Esophagus muscularis mucosa (tissue), 4 donors: ENCODE measurements at regions not wholly inside any gene's neighbourhood (a gene's known extent, or its start where the extent isn't known, plus 50 kb on each side); places are given as distances from the start of the nearest gene placed in this dataset.

Source experiments
- DNase-seq: peaks from one replicate; pipeline ENCODE4 v3.0.0-alpha.2; 2017; ENCODE audit errors: extremely low spot score
- H3K27ac ChIP-seq, 4 donors: fragments of 200-600 bp; sonication (generic); replicated peaks in 1 of 4; 1 replicate in 3 of 4; 2 replicates in 1 of 4; pipeline ENCODE4 v1.5.1; 2016 to 2019; ENCODE audit warnings: mild to moderate bottlenecking in 1 of 4
- H3K27me3 ChIP-seq, 4 donors: fragments of 200-600 bp; sonication (generic); one replicate each; pipeline versions ENCODE4 v1.5.1 to v1.6.0; 2016 to 2019
- H3K36me3 ChIP-seq, 4 donors: fragments of 200-600 bp; sonication (generic); one replicate each; pipeline ENCODE4 v1.5.1; 2016 to 2019
- H3K4me1 ChIP-seq, 4 donors: fragments of 200-600 bp; sonication (generic); one replicate each; pipeline ENCODE4 v1.5.1; 2016 to 2019
- H3K4me3 ChIP-seq, 4 donors: fragments of 200-600 bp; sonication (generic); 1 replicate in 2 of 4; 2 replicates in 2 of 4; pipeline ENCODE4 v1.5.1; 2016 to 2019; ENCODE audit warnings: mild to moderate bottlenecking in 4 of 4, moderate library complexity in 1 of 4
- H3K9me3 ChIP-seq, 4 donors: fragments of 200-600 bp; sonication (generic); 1 replicate in 3 of 4; 2 replicates in 1 of 4; pipeline ENCODE4 v1.5.1; 2016 to 2019
- CTCF ChIP-seq, 3 experiments: fragments of 200-600 bp in 2 of 3; fragments of 450-650 bp in 1 of 3; sonication (generic) in 2 of 3; IDR thresholded peaks; one replicate each; pipeline ENCODE4 v1.5.1; 2017 to 2019; ENCODE audit warnings: antibody characterized with exemption in 3 of 3, mild to moderate bottlenecking in 2 of 3, moderate library complexity in 1 of 3
- EP300 ChIP-seq: sonication (generic); formaldehyde crosslinking; IDR thresholded peaks from one replicate; pipeline ENCODE4 v1.6.1; 2017; ENCODE audit warnings: antibody characterized with exemption
- POLR2A ChIP-seq: fragments of 450-650 bp; IDR thresholded peaks from one replicate; pipeline ENCODE4 v1.6.1; 2017; ENCODE audit warnings: antibody characterized with exemption, moderate library complexity, mild to moderate bottlenecking, low read depth
- POLR2AphosphoS5 ChIP-seq, 2 donors: sonication (generic); formaldehyde crosslinking; IDR thresholded peaks; one replicate each; pipeline ENCODE4 v1.6.1; 2017; ENCODE audit warnings: antibody characterized with exemption in 2 of 2
- WGBS: methylation state at CpG from one replicate; pipeline ENCODE4 v1.1.5; 2018; 5-methylcytosine and 5-hydroxymethylcytosine counted together
- intact Hi-C: fragments of 100-400 bp; cut with DNase I; formaldehyde crosslinking; loops from one replicate; pipeline ENCODE4 v1.15.1; 2023

DNA sequence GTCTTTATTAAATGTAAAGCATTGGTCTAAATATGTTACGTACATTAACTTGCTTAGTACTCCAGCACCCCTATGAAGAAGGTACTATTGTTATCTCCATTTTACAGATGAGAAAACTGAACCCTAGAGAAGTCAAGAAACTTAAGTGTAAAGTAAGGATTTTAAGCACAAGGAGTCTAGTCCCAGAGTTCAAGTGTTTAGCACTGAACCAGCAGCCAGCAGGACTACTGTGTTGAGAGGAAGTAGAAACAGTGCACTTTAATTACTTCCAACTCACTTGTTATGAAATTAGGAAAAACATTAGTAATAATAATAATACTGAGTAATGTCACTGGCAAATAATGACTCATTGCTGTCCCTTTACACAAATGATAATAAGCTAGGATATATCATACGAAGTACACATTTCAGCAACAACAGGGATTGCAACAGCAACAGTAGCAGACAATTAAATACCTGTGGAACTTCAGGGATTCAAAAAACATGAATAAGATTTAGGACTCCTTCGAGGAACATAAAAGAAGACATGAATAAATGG is 548.1 kb upstream of the HS3ST1 start:
- no peak for DNase-seq
- no peaks in the 10 kb centered on the region for H3K27me3 ChIP-seq
- intact Hi-C loops, result no loop called here
- H3K4me3 ChIP-seq, result no peak overlapping the region
- no peaks in the 10 kb centered on the region for H3K4me1 ChIP-seq
- H3K27ac ChIP-seq, result no peak overlapping the region
- no peaks in the 10 kb centered on the region for H3K36me3 ChIP-seq
- no peak for TF ChIP-seq POLR2AphosphoS5 (IDR thresholded peaks at IDR 0.05)
- no peak for TF ChIP-seq CTCF (IDR thresholded peaks at IDR 0.05)
- TF ChIP-seq POLR2A, result no peak
- no peak for TF ChIP-seq EP300
- 85% methylated on average over 3 of the region's 3 CpGs for WGBS
- no peaks in the 10 kb centered on the region for H3K9me3 ChIP-seq

DNA sequence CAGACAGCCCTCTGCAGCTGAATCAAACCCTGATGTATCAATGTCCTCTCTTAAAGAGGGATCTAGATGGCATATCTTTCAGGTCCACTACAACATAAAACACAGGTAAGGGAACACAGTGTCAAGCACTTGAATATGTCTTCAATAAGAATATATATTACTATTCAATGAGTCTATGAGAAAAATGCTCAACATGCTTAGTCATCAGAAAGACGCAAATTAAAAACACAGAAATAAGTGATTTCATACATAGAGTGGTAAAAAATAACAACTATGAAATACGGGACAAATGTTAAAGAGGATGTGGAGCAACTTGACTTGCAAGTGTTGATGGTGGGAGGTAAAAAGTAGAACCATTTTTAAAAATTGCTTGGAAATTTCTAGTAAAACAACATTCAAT is 544.6 kb upstream of the HS3ST1 start:
- Histone ChIP-seq H3K27me3 (no peaks in the 10 kb centered on the region), H3K9me3 (no peaks in the 10 kb centered on the region), H3K4me1 (no peaks in the 10 kb centered on the region), H3K27ac (no peak overlapping the region), H3K36me3 (no peaks in the 10 kb centered on the region), H3K4me3 (no peak overlapping the region)
- intact Hi-C loops, result no loop called here
- TF ChIP-seq POLR2A (no peak), EP300 (no peak), POLR2AphosphoS5 (IDR thresholded peaks at IDR 0.05) (no peak), CTCF (IDR thresholded peaks at IDR 0.05) (no peak)
- DNase-seq, result no peak
- 91% methylated on average over 2 of the region's 2 CpGs for WGBS

GRCh38 chr4:11970754-11971153 is 542.1 kb upstream of the HS3ST1 start:
- intact Hi-C loops, result no loop called here
- no peak for DNase-seq
- no peaks in the 10 kb centered on the region for H3K9me3 ChIP-seq
- no peaks in the 10 kb centered on the region for H3K36me3 ChIP-seq
- no peak overlapping the region for H3K4me3 ChIP-seq
- H3K4me1 ChIP-seq, result no peaks in the 10 kb centered on the region
- no peak overlapping the region for H3K27ac ChIP-seq
- H3K27me3 ChIP-seq, result no peaks in the 10 kb centered on the region
- no peak for TF ChIP-seq POLR2AphosphoS5 (IDR thresholded peaks at IDR 0.05)
- TF ChIP-seq POLR2A, result no peak
- no peak for TF ChIP-seq CTCF (IDR thresholded peaks at IDR 0.05)
- TF ChIP-seq EP300, result no peak

DNA sequence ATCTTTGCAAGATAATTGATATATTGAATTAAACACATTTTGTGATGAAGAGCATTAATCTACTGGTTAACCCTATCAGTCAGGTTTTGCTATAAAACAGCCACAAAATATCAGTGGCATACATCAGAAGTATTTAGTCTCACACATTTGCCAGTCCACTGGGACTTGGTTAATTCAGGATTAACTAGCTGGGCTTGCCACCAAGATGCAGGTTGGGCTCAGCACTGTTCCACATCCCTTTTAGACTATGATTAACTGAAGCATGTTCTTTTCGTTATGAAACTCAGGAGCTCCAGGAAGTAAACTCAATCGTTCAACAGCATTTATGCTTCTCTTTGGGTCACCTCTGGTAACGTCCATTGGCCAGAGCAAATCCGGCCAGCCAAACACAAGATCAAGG is 538.1 kb upstream of the HS3ST1 start:
- Histone ChIP-seq H3K27ac (no peak overlapping the region), H3K27me3 (no peaks in the 10 kb centered on the region), H3K4me3 (no peak overlapping the region), H3K36me3 (no peaks in the 10 kb centered on the region), H3K4me1 (no peaks in the 10 kb centered on the region), H3K9me3 (no peaks in the 10 kb centered on the region)
- intact Hi-C loops, result no loop called here
- DNase-seq, result no peak
- TF ChIP-seq EP300 (no peak), POLR2A (no peak), POLR2AphosphoS5 (IDR thresholded peaks at IDR 0.05) (no peak), CTCF (IDR thresholded peaks at IDR 0.05) (no peak)
- WGBS, result 61% methylated on average over 4 of the region's 4 CpGs

- no peak for DNase-seq
- H3K36me3 ChIP-seq, result no peaks in the 10 kb centered on the region
- no peak overlapping the region for H3K27ac ChIP-seq
- no peaks in the 10 kb centered on the region for H3K9me3 ChIP-seq
- H3K27me3 ChIP-seq, result no peaks in the 10 kb centered on the region
- intact Hi-C loops, result no loop called here
- H3K4me3 ChIP-seq, result no peak overlapping the region
- peak; percentile 5 to 25 (median 11) for TF ChIP-seq CTCF (IDR thresholded peaks at IDR 0.05)
- TF ChIP-seq POLR2AphosphoS5 (IDR thresholded peaks at IDR 0.05), result no peak
- 62% methylated on average over 2 of the region's 2 CpGs for WGBS
- no peaks in the 10 kb centered on the region for H3K4me1 ChIP-seq
These were observed 525.4 kb upstream of the HS3ST1 start for GRCh38 chr4:11954093-11954492.
